IPS-15b (cell line): ENCODE measurements at regions not wholly inside any gene's neighbourhood (a gene's known extent, or its start where the extent isn't known, plus 50 kb on each side); places are given as distances from the start of the nearest gene placed in this dataset.
"Not testable (repeated sequence)": the region's sequence is repeated elsewhere in the genome, so short reads cannot be mapped to it uniquely, and the experiment has no call there.

Source experiments
- H3K27me3 ChIP-seq: one replicate; pipeline ENCODE4 v1.6.1; 2013; ENCODE audit warnings: low read length; ENCODE audit not compliant: control insufficient read depth, insufficient read depth
- H3K36me3 ChIP-seq: one replicate; pipeline ENCODE4 v1.6.1; 2013; ENCODE audit warnings: low read length; ENCODE audit not compliant: control insufficient read depth, insufficient read depth
- H3K4me1 ChIP-seq: one replicate; pipeline ENCODE4 v1.6.1; 2013; ENCODE audit warnings: mild to moderate bottlenecking, low read length; ENCODE audit not compliant: control insufficient read depth, insufficient read depth
- H3K4me3 ChIP-seq: one replicate; pipeline ENCODE4 v1.5.1; 2013; ENCODE audit warnings: low read depth, low read length
- H3K9ac ChIP-seq: one replicate; pipeline ENCODE4 v1.6.1; 2013; ENCODE audit warnings: low read depth, mild to moderate bottlenecking, low read length
- H3K9me3 ChIP-seq: one replicate; pipeline ENCODE4 v1.6.1; 2013; ENCODE audit warnings: mild to moderate bottlenecking, low read length; ENCODE audit not compliant: control insufficient read depth, insufficient read depth

DNA sequence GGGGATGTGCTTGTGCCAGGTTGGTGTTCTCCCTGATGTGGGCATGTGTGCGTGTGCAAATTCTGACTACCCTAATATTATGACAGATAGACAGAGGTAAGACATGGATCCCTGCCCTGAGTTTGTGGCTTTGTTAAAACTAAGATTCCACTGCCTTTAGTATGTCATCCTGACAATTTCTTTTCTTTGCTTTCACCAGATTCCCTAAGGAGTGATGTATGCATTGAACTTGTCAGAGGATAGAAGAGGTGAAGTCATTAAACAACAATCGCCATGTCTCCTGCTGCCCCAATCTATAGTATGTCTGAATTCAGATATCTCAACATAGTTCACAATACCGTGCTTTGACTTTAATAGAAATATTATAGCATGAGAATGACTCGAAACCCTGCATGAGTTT, 137.1 kb upstream of the ELAC2 start:
- H3K36me3 ChIP-seq: no peaks in the 10 kb centered on the region
- no peaks in the 10 kb centered on the region for H3K27me3 ChIP-seq
- H3K9me3 ChIP-seq: no peaks in the 10 kb centered on the region
- H3K9ac ChIP-seq: no peak overlapping the region
- H3K4me1 ChIP-seq: no peaks in the 10 kb centered on the region
- H3K4me3 ChIP-seq: no peak overlapping the region

DNA sequence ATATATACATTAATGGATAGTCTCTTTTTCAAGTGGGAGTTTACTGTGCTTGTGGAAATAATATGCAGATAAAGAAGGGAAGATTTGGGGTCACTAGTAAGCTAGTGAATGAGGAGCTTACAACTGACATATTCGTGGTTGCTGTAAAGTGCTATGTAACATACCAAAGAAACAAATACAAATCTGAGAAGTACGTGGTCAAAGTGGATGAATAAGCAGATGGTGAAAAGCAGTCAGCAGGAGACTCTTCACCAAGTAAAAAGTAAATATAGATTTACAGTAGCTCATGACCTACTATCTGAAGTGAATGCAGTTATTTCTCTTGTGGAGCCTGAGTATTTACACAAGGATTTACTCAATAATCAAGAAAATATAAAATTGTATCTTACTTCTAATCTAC, 136.6 kb upstream of the ELAC2 start:
- no peaks in the 10 kb centered on the region for H3K36me3 ChIP-seq
- no peak overlapping the region for H3K9ac ChIP-seq
- H3K9me3 ChIP-seq: no peaks in the 10 kb centered on the region
- no peaks in the 10 kb centered on the region for H3K27me3 ChIP-seq
- H3K4me1 ChIP-seq: no peaks in the 10 kb centered on the region
- H3K4me3 ChIP-seq: no peak overlapping the region

DNA sequence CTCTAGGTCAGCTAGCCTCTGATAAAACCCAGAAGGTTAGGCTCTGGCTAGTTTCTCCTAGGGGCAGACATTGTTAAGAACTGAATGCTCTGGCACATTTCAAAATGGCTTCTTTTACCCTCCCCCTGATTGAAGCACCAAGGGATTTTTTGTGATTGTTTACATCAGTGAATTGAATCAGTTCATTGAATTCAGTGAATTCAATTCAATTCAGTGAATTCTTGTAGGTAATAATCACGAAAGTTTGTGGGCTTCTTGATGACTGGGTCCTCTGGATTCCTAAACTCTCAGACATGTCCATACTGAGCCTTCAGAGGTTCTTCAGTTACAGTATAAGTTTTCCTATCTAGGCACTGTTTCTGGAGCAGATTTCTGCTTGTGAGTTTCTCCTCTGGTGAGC, 135.2 kb upstream of the ELAC2 start:
- no peaks in the 10 kb centered on the region for H3K4me1 ChIP-seq
- H3K9ac ChIP-seq: no peak overlapping the region
- H3K9me3 ChIP-seq: no peaks in the 10 kb centered on the region
- no peak overlapping the region for H3K4me3 ChIP-seq
- no peaks in the 10 kb centered on the region for H3K36me3 ChIP-seq
- H3K27me3 ChIP-seq: no peaks in the 10 kb centered on the region

DNA sequence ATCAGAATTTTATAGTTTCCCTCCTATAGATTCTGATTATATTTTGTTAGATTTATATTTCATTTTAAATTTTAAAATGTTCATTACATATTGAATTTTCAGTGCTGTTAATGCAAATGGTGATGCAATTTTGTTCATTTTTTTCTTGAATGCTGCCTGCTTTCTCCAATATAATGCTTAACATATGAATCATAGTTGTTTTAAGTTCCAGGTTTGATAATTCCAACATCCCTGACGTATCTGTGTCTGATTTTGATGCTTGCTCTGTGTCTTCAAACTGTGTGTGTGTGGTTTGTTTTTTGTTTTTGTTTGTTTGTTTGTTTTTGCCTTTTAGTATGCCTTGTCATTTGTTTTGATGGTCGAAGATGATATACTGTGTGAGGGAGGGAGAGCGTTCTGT, 134.7 kb upstream of the ELAC2 start:
- Histone ChIP-seq H3K9ac (no peak overlapping the region), H3K36me3 (no peaks in the 10 kb centered on the region), H3K9me3 (no peaks in the 10 kb centered on the region), H3K4me1 (no peaks in the 10 kb centered on the region), H3K4me3 (no peak overlapping the region), H3K27me3 (no peaks in the 10 kb centered on the region)

DNA sequence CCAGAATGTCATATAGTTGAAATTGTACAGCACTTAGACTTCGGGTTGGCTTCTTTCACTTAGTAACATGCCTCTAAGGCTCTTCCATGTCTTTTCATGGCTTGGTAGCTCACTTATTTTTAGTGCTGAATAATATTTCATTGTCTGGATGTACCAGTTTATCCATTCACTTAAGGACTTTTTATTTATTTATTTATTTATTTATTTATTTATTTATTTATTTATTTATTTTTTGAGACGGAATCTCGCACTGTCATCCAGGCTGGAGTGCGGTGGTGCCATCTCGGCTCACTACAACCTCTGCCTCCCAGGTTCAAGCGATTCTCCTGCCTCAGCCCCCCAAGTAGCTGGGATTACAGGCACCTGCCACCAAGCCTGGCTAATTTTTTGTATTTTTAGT, 132.9 kb upstream of the ELAC2 start:
- H3K9ac ChIP-seq, H3K4me1 ChIP-seq, H3K9me3 ChIP-seq, H3K4me3 ChIP-seq, H3K27me3 ChIP-seq, H3K36me3 ChIP-seq: not testable (repeated sequence)

DNA sequence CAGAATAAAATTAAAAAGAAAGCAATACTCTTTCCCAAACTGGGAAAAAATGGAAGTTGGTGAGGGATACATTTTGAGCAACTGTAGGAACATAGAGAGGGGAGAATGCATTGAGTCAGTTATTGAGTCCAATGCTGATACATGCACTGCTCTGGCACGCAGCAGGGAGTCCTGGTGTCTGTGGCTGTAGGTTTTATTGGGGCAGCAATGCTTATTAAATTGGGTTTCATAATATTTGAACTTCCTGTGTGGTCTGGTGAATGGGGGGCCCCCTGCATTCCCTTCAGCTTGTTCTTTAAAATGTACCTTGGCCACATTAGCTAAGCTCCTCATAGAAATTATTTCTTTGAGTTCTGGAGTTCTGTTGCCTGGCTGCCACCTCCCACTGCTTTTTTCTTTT, 125.2 kb upstream of the ELAC2 start:
- H3K4me3 ChIP-seq: no peak overlapping the region
- H3K36me3 ChIP-seq: no peaks in the 10 kb centered on the region
- H3K27me3 ChIP-seq: no peaks in the 10 kb centered on the region
- H3K4me1 ChIP-seq: peaks cover 5% of the 10 kb centered on the region
- H3K9ac ChIP-seq: no peak overlapping the region
- H3K9me3 ChIP-seq: peaks cover 7% of the 10 kb centered on the region

DNA sequence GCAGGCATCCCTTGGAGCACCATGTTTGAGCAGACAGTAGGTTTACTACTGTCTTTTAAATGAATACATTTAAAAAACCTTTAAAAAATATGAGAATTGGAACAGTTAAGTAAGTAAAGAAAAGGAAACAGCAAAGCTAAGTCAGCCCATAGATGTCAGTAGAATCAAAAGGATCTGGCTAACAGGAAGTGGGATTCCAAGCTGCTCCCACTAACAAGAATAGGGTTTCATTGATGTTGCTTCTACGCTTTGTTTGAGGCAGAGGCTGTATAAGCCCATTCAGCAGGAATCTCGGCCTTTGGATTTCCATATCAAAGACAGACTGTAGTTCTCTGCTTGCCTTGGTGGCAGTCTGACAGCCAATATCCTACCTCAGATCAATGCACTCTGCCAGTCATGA, 122.9 kb upstream of the ELAC2 start:
- Histone ChIP-seq H3K4me3 (no peak overlapping the region), H3K36me3 (no peaks in the 10 kb centered on the region), H3K9me3 (peaks cover 7% of the 10 kb centered on the region), H3K27me3 (no peaks in the 10 kb centered on the region), H3K9ac (no peak overlapping the region), H3K4me1 (peaks cover 5% of the 10 kb centered on the region)

DNA sequence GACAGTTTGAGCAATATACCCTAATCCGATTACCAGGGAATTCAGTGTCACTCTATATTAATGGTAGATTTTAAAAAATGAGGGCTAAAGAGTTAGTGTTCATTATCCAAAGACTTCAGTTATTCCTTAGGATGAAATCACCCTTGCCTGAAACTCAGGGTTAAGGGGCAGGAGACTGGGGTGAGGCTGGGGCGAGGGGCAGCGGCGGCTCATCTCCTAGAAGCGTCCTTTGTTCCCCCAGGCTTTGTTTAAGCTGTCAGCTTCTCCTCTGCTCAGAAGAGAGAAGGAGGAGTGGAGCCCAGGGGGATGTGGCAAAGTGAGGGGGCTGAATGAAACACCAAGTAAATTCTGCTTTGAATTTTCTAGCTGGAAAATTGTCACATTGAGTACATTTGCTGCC, 117.7 kb upstream of the ELAC2 start:
- Histone ChIP-seq H3K4me3 (no peak overlapping the region), H3K9ac (no peak overlapping the region), H3K27me3 (no peaks in the 10 kb centered on the region), H3K9me3 (peaks cover 7% of the 10 kb centered on the region), H3K4me1 (no peaks in the 10 kb centered on the region), H3K36me3 (no peaks in the 10 kb centered on the region)

DNA sequence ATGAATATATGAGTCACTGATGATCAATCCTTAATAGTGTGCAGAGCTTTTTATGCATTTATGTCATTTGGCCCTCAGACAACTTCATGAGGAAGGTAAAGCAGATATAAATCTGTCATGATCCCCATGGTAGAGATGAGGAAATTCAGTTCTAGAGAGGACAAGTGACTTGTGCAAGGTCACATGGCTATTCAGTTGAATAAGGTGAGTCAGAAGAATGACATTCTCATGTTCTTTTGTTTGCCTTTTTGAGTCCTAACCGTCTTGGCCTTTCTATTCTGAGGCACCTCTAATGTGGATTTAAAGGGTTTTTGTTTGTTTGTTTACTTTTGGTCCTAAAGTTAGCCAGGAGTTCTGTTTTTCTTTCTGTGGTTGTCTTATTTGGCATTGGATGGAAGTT, 116.2 kb upstream of the ELAC2 start:
- Histone ChIP-seq H3K9me3 (peaks cover 7% of the 10 kb centered on the region), H3K4me1 (no peaks in the 10 kb centered on the region)

DNA sequence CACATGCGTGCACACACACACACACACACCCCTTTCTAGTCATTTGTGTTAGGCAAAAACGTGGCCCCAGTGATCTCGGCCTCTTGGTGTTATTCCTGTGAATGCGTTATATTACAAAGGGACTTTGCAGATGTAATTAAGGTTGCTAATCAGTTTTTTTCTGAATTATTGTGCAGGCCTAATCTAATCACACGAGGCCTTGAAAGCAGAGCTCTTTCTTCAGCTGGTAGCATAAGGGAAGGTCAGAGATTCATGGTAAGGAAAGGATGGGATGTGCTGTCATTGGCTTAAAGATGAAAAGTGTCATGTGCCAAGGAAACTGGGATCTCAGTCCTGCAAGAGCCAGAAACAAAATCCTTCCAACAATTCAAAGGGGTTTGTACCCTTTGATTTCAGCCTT, 113.4 kb upstream of the ELAC2 start:
- Histone ChIP-seq H3K27me3 (no peaks in the 10 kb centered on the region), H3K36me3 (no peaks in the 10 kb centered on the region), H3K9ac (no peak overlapping the region), H3K4me1 (no peaks in the 10 kb centered on the region), H3K4me3 (no peak overlapping the region), H3K9me3 (no peaks in the 10 kb centered on the region)

More for the DNA sequence above, 116.2 kb upstream of the ELAC2 start:
- no peaks in the 10 kb centered on the region for H3K36me3 ChIP-seq
- H3K27me3 ChIP-seq: no peaks in the 10 kb centered on the region
- H3K9ac ChIP-seq: no peak overlapping the region
- H3K4me3 ChIP-seq: no peak overlapping the region

DNA sequence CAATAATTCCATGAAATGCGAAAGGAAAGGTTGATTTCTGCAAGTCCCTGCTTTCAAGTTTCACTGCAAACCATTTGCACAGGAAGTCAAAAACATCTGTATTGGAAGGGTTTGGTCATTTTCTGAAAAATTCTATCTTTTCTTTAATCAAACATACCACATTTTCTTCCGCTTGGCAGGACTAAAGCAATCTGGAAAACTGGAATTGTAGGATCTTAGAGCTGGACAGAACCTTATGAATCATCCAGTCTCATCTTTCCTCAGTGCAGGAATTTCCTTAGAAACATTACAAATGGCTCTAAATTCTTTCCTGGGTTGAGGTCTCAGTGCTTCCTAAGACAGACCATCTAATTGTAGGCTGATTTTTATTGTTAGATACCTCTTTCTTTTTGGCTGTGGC, 111.5 kb upstream of the ELAC2 start:
- no peaks in the 10 kb centered on the region for H3K27me3 ChIP-seq
- no peaks in the 10 kb centered on the region for H3K4me1 ChIP-seq
- H3K9me3 ChIP-seq: no peaks in the 10 kb centered on the region
- H3K36me3 ChIP-seq: no peaks in the 10 kb centered on the region
- no peak overlapping the region for H3K9ac ChIP-seq
- H3K4me3 ChIP-seq: no peak overlapping the region

DNA sequence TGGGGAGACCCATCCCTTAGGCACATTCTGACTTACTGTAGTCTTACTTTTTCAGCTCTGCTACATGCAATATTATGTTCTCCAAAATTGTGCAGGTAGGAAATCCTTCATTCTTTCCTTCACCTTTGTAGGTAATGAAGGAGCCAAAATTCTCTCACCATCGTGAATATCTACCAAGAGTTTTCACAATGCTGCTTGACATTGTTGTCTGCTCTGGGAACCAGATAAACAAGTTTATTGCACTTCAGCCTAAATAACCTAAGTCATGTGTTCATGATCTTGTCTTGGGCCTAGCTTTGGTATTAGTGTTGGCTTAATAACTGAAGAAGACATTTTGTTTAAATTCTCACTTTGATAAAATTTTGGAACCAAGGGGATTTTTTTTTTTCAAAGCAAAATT, 110.8 kb upstream of the ELAC2 start:
- H3K9me3 ChIP-seq: no peaks in the 10 kb centered on the region
- H3K4me3 ChIP-seq: no peak overlapping the region
- H3K27me3 ChIP-seq: no peaks in the 10 kb centered on the region
- no peak overlapping the region for H3K9ac ChIP-seq
- H3K36me3 ChIP-seq: no peaks in the 10 kb centered on the region
- no peaks in the 10 kb centered on the region for H3K4me1 ChIP-seq
